Endothelial cell of umbilical vein (primary cell): ENCODE measurements at regions not wholly inside any gene's neighbourhood (a gene's known extent, or its start where the extent isn't known, plus 50 kb on each side); places are given as distances from the start of the nearest gene placed in this dataset.

Source experiments
- BruUV-seq: library from RNA; stranded (reverse); fragments of 400-500 nt; replicated peaks from 2 replicates; lab custom pipeline; 2021; lab: Mats Ljungman, UMichigan
- CTCF ChIA-PET: fragments of 300-600, 350-600 bp; sonication (Branson Sonifier 250); formaldehyde crosslinking; loops from one replicate; lab custom pipeline; 2021; ENCODE audit warnings: antibody characterized with exemption, inconsistent platforms; lab: Charles Lee
- POLR2A ChIA-PET: fragments of 300-600, 350-600 bp; sonication (Branson Sonifier 250); formaldehyde crosslinking; loops from one replicate; lab custom pipeline; 2021; ENCODE audit warnings: antibody characterized with exemption, inconsistent platforms; lab: Charles Lee
- DNase-seq: peaks from one replicate; pipeline ENCODE4 v3.0.0-alpha.2; 2011; ENCODE audit warnings: low read depth, low spot score
- FAIRE-seq: peaks from 2 replicates; lab custom pipeline; 2011; peaks lifted over from hg19 to GRCh38; lab: Jason Lieb, UNC
- H2AFZ ChIP-seq: 2 replicates; pipeline ENCODE4 v1.6.0; 2012; ENCODE audit warnings: low read depth, low read length, control low read depth, inconsistent platforms
- H3K27ac ChIP-seq: 2 replicates; pipeline ENCODE4 v1.5.1; 2011; ENCODE audit warnings: low read depth, mild to moderate bottlenecking, control low read depth, low read length, moderate library complexity; ENCODE audit not compliant: insufficient read depth
- H3K27me3 ChIP-seq, 2 experiments: 2 replicates each; pipeline versions ENCODE4 v1.6.0 to v1.6.1; 2011; ENCODE audit warnings: low read length in 2 of 2, mixed read lengths in 1 of 2; ENCODE audit not compliant: control insufficient read depth in 2 of 2, insufficient read depth in 2 of 2
- H3K36me3 ChIP-seq, 2 experiments: 2 replicates in 1 of 2; 3 replicates in 1 of 2; pipeline ENCODE4 v1.5.1; 2011; ENCODE audit warnings: low read length in 2 of 2, mild to moderate bottlenecking in 1 of 2, moderate library complexity in 1 of 2; ENCODE audit not compliant: control insufficient read depth in 2 of 2, insufficient read depth in 2 of 2; ENCODE audit errors: extremely low read depth in 1 of 2
- H3K4me1 ChIP-seq: 3 replicates; pipeline ENCODE4 v1.5.1; 2011; ENCODE audit warnings: mild to moderate bottlenecking, low read length; ENCODE audit not compliant: control insufficient read depth, insufficient read depth; ENCODE audit errors: extremely low read depth
- H3K4me2 ChIP-seq: 2 replicates; pipeline ENCODE4 v1.6.1; 2011; ENCODE audit warnings: low read length, control low read depth, mixed read lengths; ENCODE audit not compliant: insufficient read depth
- H3K4me3 ChIP-seq, 3 experiments: fragments of 200-600 bp in 1 of 3; sonication (generic), shearing (Covaris generic) in 1 of 3; replicated peaks in 1 of 3; 2 replicates each; pipeline ENCODE4 v1.5.1; 2011 to 2016; ENCODE audit warnings: control low read depth in 3 of 3, low read length in 3 of 3, mild to moderate bottlenecking in 2 of 3, inconsistent platforms in 1 of 3, low read depth in 1 of 3, moderate library complexity in 1 of 3; ENCODE audit not compliant: insufficient read depth in 1 of 3
- H3K79me2 ChIP-seq: 2 replicates; pipeline ENCODE4 v1.6.0; 2012; ENCODE audit warnings: low read length, inconsistent platforms; ENCODE audit not compliant: control insufficient read depth, insufficient read depth
- H3K9ac ChIP-seq: replicated peaks from 2 replicates; pipeline ENCODE3; 2011; ENCODE audit warnings: low read length, control low read depth; ENCODE audit not compliant: insufficient read depth; ENCODE audit errors: extremely low read depth
- H3K9me1 ChIP-seq: replicated peaks from 3 replicates; pipeline ENCODE4 v1.6.0; 2011; ENCODE audit warnings: mild to moderate bottlenecking, low read length; ENCODE audit not compliant: control insufficient read depth, insufficient read depth; ENCODE audit errors: extremely low read depth
- H3K9me3 ChIP-seq: replicated peaks from 2 replicates; pipeline ENCODE4 v1.5.1; 2012; ENCODE audit warnings: low read length, inconsistent platforms; ENCODE audit not compliant: control insufficient read depth, insufficient read depth
- H4K20me1 ChIP-seq: replicated peaks from 2 replicates; pipeline ENCODE3; 2011; ENCODE audit warnings: mild to moderate bottlenecking, low read length; ENCODE audit not compliant: control insufficient read depth, insufficient read depth; ENCODE audit errors: extremely low read depth
- EZH2 ChIP-seq: IDR thresholded peaks from 2 replicates; pipeline ENCODE4 v1.6.1; 2012; ENCODE audit warnings: borderline replicate concordance, low read depth, mild to moderate bottlenecking, moderate library complexity, low read length, inconsistent platforms; ENCODE audit not compliant: severe bottlenecking
- FOS ChIP-seq: IDR thresholded peaks from 2 replicates; pipeline ENCODE4 v1.6.1; 2011; ENCODE audit warnings: mild to moderate bottlenecking, low read length, moderate library complexity, borderline replicate concordance; ENCODE audit not compliant: insufficient read depth
- GATA2 ChIP-seq: IDR thresholded peaks from 2 replicates; pipeline ENCODE4 v1.7.0; 2011; ENCODE audit warnings: low read depth, mild to moderate bottlenecking, moderate library complexity, mixed read lengths, low read length; ENCODE audit not compliant: insufficient read length, insufficient read depth
- JUN ChIP-seq: IDR thresholded peaks from 2 replicates; pipeline ENCODE4 v1.6.1; 2011; ENCODE audit warnings: borderline replicate concordance, low read depth; ENCODE audit not compliant: insufficient read length, insufficient read depth
- MAX ChIP-seq: IDR thresholded peaks from 2 replicates; pipeline ENCODE4 v1.6.1; 2011; ENCODE audit not compliant: insufficient read depth, insufficient read length
- MYC ChIP-seq: IDR thresholded peaks from one replicate; pipeline ENCODE4 v1.6.1; 2011; ENCODE audit warnings: mild to moderate bottlenecking, low read depth, low read length
- POLR2A ChIP-seq: IDR thresholded peaks from 2 replicates; pipeline ENCODE4 v1.6.1; 2012; ENCODE audit warnings: low read depth, mild to moderate bottlenecking, control low read depth, low read length
- POLR2AphosphoS5 ChIP-seq: IDR thresholded peaks from 2 replicates; pipeline ENCODE4 v1.6.1; 2012; ENCODE audit warnings: low read depth, mild to moderate bottlenecking, control low read depth, low read length, moderate library complexity; ENCODE audit not compliant: insufficient read depth
- dilution Hi-C: fragments of 300-500 bp; cut with MboI; formaldehyde crosslinking; loops from one replicate; pipeline ENCODE4 v1.15.0; 2019; ENCODE audit warnings: low sequenced_read_pairs; ENCODE audit not compliant: extremely low pct_ligation_motif_present
- intact Hi-C: fragments of 100-400 bp; cut with micrococcal nuclease; formaldehyde crosslinking; loops from one replicate; pipeline ENCODE4 v1.10.0; 2022
- TF ChIP-seq, protein P1 (sequence below), 2 donors: IDR thresholded peaks; 1 replicate in 1 of 2; 2 replicates in 1 of 2; pipeline ENCODE4 v1.5.1; 2011; ENCODE audit warnings: low read length in 2 of 2, mild to moderate bottlenecking in 2 of 2, moderate library complexity in 2 of 2, control low read depth in 1 of 2, inconsistent platforms in 1 of 2, low read depth in 1 of 2; ENCODE audit not compliant: insufficient read depth in 1 of 2; ENCODE audit errors: extremely low read depth in 1 of 2

GRCh38 chr10:64859911-64860310 is 1338.7 kb downstream of the REEP3 start:
- Histone ChIP-seq H3K27ac (no peak overlapping the region), H3K9me3 (no peaks in the 10 kb centered on the region), H3K36me3 (no peaks in the 10 kb centered on the region), H4K20me1 (no peaks in the 10 kb centered on the region), H3K9ac (no peak overlapping the region), H3K9me1 (no peaks in the 10 kb centered on the region), H2AFZ (no peak overlapping the region), H3K4me1 (no peaks in the 10 kb centered on the region), H3K27me3 (no peaks in the 10 kb centered on the region), H3K4me3 (no peak overlapping the region), H3K4me2 (no peak overlapping the region), H3K79me2 (no peaks in the 10 kb centered on the region)
- FAIRE-seq (no peak), DNase-seq (no peak)
- no TSS peak for BruUV-seq
- CTCF ChIA-PET = no interaction called here
- TF ChIP-seq, protein P1, sequence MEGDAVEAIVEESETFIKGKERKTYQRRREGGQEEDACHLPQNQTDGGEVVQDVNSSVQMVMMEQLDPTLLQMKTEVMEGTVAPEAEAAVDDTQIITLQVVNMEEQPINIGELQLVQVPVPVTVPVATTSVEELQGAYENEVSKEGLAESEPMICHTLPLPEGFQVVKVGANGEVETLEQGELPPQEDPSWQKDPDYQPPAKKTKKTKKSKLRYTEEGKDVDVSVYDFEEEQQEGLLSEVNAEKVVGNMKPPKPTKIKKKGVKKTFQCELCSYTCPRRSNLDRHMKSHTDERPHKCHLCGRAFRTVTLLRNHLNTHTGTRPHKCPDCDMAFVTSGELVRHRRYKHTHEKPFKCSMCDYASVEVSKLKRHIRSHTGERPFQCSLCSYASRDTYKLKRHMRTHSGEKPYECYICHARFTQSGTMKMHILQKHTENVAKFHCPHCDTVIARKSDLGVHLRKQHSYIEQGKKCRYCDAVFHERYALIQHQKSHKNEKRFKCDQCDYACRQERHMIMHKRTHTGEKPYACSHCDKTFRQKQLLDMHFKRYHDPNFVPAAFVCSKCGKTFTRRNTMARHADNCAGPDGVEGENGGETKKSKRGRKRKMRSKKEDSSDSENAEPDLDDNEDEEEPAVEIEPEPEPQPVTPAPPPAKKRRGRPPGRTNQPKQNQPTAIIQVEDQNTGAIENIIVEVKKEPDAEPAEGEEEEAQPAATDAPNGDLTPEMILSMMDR (IDR thresholded peaks at IDR 0.05; ENCODE audit: extremely low read depth in 1 of 2, insufficient read depth in 1 of 2, low read depth in 1 of 2, low read length in 2 of 2) = no peak
- TF ChIP-seq POLR2A (no peak), GATA2 (no peak), MAX (no peak), EZH2 (no peak), MYC (no peak), POLR2AphosphoS5 (no peak), JUN (no peak), FOS (no peak)
- POLR2A ChIA-PET = no interaction called here
- intact Hi-C loops = no loop called here
- dilution Hi-C loops = no loop called here
